WTC11 (cell line): ENCODE measurements at regions not wholly inside any gene's neighbourhood (a gene's known extent, or its start where the extent isn't known, plus 50 kb on each side); places are given as distances from the start of the nearest gene placed in this dataset.

Experiments
- ATAC-seq: fragments of 200-7000 bp; cut with Tn5 transposase; 2 replicates; pipeline ENCODE4 v1.10.0; 2021; ENCODE audit warnings: mild to moderate bottlenecking, moderate library complexity
- CTCF ChIA-PET: fragments of 300-600 bp; sonication (Branson Sonifier 250); formaldehyde crosslinking; loops from one replicate; lab custom pipeline; 2021; ENCODE audit warnings: antibody characterized with exemption; lab: Charles Lee
- POLR2A ChIA-PET: fragments of 350-600 bp; sonication (Branson Sonifier 250); formaldehyde crosslinking; loops from one replicate; lab custom pipeline; 2021; ENCODE audit warnings: antibody characterized with exemption; lab: Charles Lee
- DNase-seq: peaks from one replicate; pipeline ENCODE4 v3.0.0; 2021; ENCODE audit warnings: low spot score
- H3K27ac Mint-ChIP-seq: 2 replicates; pipeline ENCODE4 v1.8.0; 2021; ENCODE audit warnings: mixed read lengths
- H3K27me3 Mint-ChIP-seq: 2 replicates; pipeline ENCODE4 v1.8.0; 2021; ENCODE audit warnings: low read depth, mild to moderate bottlenecking, moderate library complexity, mixed read lengths
- H3K36me3 Mint-ChIP-seq: 2 replicates; pipeline ENCODE4 v1.8.0; 2021; ENCODE audit warnings: mixed read lengths
- H3K4me1 Mint-ChIP-seq: 2 replicates; pipeline ENCODE4 v1.8.0; 2022; ENCODE audit warnings: mixed read lengths
- H3K4me3 Mint-ChIP-seq: 2 replicates; pipeline ENCODE4 v1.8.0; 2021; ENCODE audit warnings: mild to moderate bottlenecking, moderate library complexity, mixed read lengths
- H3K9me3 Mint-ChIP-seq: 2 replicates; pipeline ENCODE4 v1.8.0; 2021; ENCODE audit warnings: mixed read lengths
- ARID4B ChIP-seq: sonication (generic); formaldehyde crosslinking; IDR thresholded peaks from 2 replicates; pipeline ENCODE4 v1.8.0; 2023; ENCODE audit warnings: missing genetic modification reagents, mild to moderate bottlenecking, borderline replicate concordance
- ATF1 ChIP-seq: sonication (generic); formaldehyde crosslinking; IDR thresholded peaks from 2 replicates; pipeline ENCODE4 v1.8.1; 2023; ENCODE audit warnings: mild to moderate bottlenecking, moderate library complexity, missing genetic modification reagents
- ATF3 ChIP-seq: sonication (generic); formaldehyde crosslinking; conservative IDR thresholded peaks from 2 replicates; pipeline ENCODE4 v1.8.1; 2022; ENCODE audit warnings: mild to moderate bottlenecking, missing genetic modification reagents
- CBFB ChIP-seq: sonication (generic); formaldehyde crosslinking; IDR thresholded peaks from 2 replicates; pipeline ENCODE4 v1.8.1; 2022; ENCODE audit warnings: mild to moderate bottlenecking, low read depth, missing genetic modification reagents
- CREB1 ChIP-seq: sonication (generic); formaldehyde crosslinking; IDR thresholded peaks from 2 replicates; pipeline ENCODE4 v1.8.0; 2023; ENCODE audit warnings: mild to moderate bottlenecking, missing genetic modification reagents
- ETV6 ChIP-seq: sonication (generic); formaldehyde crosslinking; IDR thresholded peaks from 2 replicates; pipeline ENCODE4 v1.8.1; 2022; ENCODE audit warnings: mild to moderate bottlenecking, missing genetic modification reagents
- JAZF1 ChIP-seq: fragments of 250-450 bp; sonication (Bioruptor Pico); IDR thresholded peaks from 2 replicates; pipeline ENCODE4 v1.9.0; 2021; ENCODE audit warnings: moderate library complexity, mild to moderate bottlenecking, inconsistent platforms
- JUN ChIP-seq: sonication (generic); formaldehyde crosslinking; IDR thresholded peaks from 2 replicates; pipeline ENCODE4 v1.8.0; 2023; ENCODE audit warnings: mild to moderate bottlenecking, missing genetic modification reagents
- MLX ChIP-seq: sonication (generic); formaldehyde crosslinking; IDR thresholded peaks from 2 replicates; pipeline ENCODE4 v1.8.1; 2023; ENCODE audit warnings: mild to moderate bottlenecking, missing genetic modification reagents, moderate library complexity
- MYBL2 ChIP-seq: sonication (generic); formaldehyde crosslinking; IDR thresholded peaks from 2 replicates; pipeline ENCODE4 v1.8.1; 2023; ENCODE audit warnings: mild to moderate bottlenecking, moderate library complexity, missing genetic modification reagents
- NFE2L1 ChIP-seq: sonication (generic); formaldehyde crosslinking; IDR thresholded peaks from 2 replicates; pipeline ENCODE4 v1.8.1; 2023; ENCODE audit warnings: missing genetic modification reagents
- NR1H2 ChIP-seq: sonication (generic); formaldehyde crosslinking; IDR thresholded peaks from 2 replicates; pipeline ENCODE4 v1.9.0; 2021; ENCODE audit warnings: mild to moderate bottlenecking, moderate library complexity, missing genetic modification reagents
- OVOL2 ChIP-seq: fragments of 250-450 bp; sonication (Bioruptor Pico); IDR thresholded peaks from 2 replicates; pipeline ENCODE4 v1.9.0; 2021; ENCODE audit warnings: mild to moderate bottlenecking, borderline replicate concordance
- PRDM15 ChIP-seq: sonication (generic); formaldehyde crosslinking; IDR thresholded peaks from 2 replicates; pipeline ENCODE4 v1.8.0; 2022; ENCODE audit warnings: missing genetic modification reagents
- SMAD4 ChIP-seq: sonication (generic); formaldehyde crosslinking; IDR thresholded peaks from 2 replicates; pipeline ENCODE4 v1.8.0; 2022; ENCODE audit warnings: mild to moderate bottlenecking, missing genetic modification reagents
- TP53 ChIP-seq: sonication (generic); formaldehyde crosslinking; IDR thresholded peaks from 2 replicates; pipeline ENCODE4 v1.8.1; 2023; ENCODE audit warnings: mild to moderate bottlenecking, missing genetic modification reagents
- ZBTB21 ChIP-seq: sonication (generic); formaldehyde crosslinking; IDR thresholded peaks from 2 replicates; pipeline ENCODE4 v1.8.1; 2023; ENCODE audit warnings: mild to moderate bottlenecking, missing genetic modification reagents, borderline replicate concordance
- ZNF423 ChIP-seq: fragments of 250-450 bp; sonication (Bioruptor Pico); IDR thresholded peaks from 2 replicates; pipeline ENCODE4 v2.1.2; 2022; ENCODE audit warnings: mild to moderate bottlenecking, moderate library complexity
- TF ChIP-seq, protein P1 (sequence below): sonication (generic); formaldehyde crosslinking; conservative IDR thresholded peaks from 2 replicates; pipeline ENCODE4 v1.8.1; 2023; ENCODE audit warnings: mild to moderate bottlenecking, low read depth, missing genetic modification reagents, moderate library complexity
- TF ChIP-seq, protein P2 (sequence below): sonication (generic); formaldehyde crosslinking; IDR thresholded peaks from 2 replicates; pipeline ENCODE4 v1.8.0; 2022; ENCODE audit warnings: mild to moderate bottlenecking, missing genetic modification reagents
- TF ChIP-seq, protein P3 (sequence below): sonication (generic); formaldehyde crosslinking; IDR thresholded peaks from 2 replicates; pipeline ENCODE4 v1.8.1; 2022; ENCODE audit warnings: mild to moderate bottlenecking, missing genetic modification reagents, moderate library complexity, borderline replicate concordance

DNA sequence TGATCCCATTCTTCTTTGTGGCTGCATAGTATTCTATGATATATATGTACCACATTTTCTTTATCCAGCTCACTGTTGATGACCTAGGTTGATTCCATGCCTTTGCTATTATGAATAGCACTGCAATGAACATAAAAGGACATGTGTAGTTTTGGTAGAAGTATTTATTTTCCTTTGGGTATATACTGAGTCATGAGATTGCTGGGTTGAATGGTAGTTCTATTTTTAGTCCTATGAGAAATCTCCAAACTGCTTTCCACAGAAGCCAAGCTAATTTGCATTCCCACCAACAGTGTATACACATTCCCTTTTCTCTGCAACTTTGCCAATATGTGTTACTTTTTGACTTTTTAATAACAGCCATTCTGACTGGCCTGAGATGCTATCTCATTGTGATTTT lies 278.3 kb downstream of the PCDH18 start:
- TF ChIP-seq TP53 = no peak
- no peak for TF ChIP-seq JAZF1 (CRISPR knock-in tag)
- TF ChIP-seq, protein P1, sequence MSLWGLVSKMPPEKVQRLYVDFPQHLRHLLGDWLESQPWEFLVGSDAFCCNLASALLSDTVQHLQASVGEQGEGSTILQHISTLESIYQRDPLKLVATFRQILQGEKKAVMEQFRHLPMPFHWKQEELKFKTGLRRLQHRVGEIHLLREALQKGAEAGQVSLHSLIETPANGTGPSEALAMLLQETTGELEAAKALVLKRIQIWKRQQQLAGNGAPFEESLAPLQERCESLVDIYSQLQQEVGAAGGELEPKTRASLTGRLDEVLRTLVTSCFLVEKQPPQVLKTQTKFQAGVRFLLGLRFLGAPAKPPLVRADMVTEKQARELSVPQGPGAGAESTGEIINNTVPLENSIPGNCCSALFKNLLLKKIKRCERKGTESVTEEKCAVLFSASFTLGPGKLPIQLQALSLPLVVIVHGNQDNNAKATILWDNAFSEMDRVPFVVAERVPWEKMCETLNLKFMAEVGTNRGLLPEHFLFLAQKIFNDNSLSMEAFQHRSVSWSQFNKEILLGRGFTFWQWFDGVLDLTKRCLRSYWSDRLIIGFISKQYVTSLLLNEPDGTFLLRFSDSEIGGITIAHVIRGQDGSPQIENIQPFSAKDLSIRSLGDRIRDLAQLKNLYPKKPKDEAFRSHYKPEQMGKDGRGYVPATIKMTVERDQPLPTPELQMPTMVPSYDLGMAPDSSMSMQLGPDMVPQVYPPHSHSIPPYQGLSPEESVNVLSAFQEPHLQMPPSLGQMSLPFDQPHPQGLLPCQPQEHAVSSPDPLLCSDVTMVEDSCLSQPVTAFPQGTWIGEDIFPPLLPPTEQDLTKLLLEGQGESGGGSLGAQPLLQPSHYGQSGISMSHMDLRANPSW = no peak
- no peak for TF ChIP-seq MLX (CRISPR knock-in tag)
- no peak for TF ChIP-seq JUN (CRISPR knock-in tag)
- TF ChIP-seq, protein P2, sequence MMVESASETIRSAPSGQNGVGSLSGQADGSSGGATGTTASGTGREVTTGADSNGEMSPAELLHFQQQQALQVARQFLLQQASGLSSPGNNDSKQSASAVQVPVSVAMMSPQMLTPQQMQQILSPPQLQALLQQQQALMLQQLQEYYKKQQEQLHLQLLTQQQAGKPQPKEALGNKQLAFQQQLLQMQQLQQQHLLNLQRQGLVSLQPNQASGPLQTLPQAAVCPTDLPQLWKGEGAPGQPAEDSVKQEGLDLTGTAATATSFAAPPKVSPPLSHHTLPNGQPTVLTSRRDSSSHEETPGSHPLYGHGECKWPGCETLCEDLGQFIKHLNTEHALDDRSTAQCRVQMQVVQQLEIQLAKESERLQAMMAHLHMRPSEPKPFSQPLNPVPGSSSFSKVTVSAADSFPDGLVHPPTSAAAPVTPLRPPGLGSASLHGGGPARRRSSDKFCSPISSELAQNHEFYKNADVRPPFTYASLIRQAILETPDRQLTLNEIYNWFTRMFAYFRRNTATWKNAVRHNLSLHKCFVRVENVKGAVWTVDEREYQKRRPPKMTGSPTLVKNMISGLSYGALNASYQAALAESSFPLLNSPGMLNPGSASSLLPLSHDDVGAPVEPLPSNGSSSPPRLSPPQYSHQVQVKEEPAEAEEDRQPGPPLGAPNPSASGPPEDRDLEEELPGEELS (CRISPR knock-in tag) = no peak
- no peak for TF ChIP-seq NFE2L1 (CRISPR knock-in tag)
- no peak for TF ChIP-seq SMAD4 (CRISPR knock-in tag)
- TF ChIP-seq MYBL2 (CRISPR knock-in tag) = no peak
- no peak for TF ChIP-seq ETV6
- no peak for TF ChIP-seq ZBTB21
- no peak for TF ChIP-seq NR1H2
- no peak for TF ChIP-seq ARID4B (CRISPR knock-in tag)
- TF ChIP-seq ZNF423 (CRISPR knock-in tag) = no peak
- TF ChIP-seq, protein P3, sequence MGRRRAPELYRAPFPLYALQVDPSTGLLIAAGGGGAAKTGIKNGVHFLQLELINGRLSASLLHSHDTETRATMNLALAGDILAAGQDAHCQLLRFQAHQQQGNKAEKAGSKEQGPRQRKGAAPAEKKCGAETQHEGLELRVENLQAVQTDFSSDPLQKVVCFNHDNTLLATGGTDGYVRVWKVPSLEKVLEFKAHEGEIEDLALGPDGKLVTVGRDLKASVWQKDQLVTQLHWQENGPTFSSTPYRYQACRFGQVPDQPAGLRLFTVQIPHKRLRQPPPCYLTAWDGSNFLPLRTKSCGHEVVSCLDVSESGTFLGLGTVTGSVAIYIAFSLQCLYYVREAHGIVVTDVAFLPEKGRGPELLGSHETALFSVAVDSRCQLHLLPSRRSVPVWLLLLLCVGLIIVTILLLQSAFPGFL (CRISPR knock-in tag) = no peak
- TF ChIP-seq ATF1 (CRISPR knock-in tag) = no peak
- H3K36me3 Mint-ChIP-seq = peaks cover 6% of the 10 kb centered on the region; the same call in 1 of the 2 replicates
- CTCF ChIA-PET = no interaction called here
- ATAC-seq (no peak), DNase-seq (no peak)
- POLR2A ChIA-PET = no interaction called here
- no peaks in the 10 kb centered on the region for H3K27me3 Mint-ChIP-seq
- H3K27ac Mint-ChIP-seq = no peak overlapping the region
- H3K4me1 Mint-ChIP-seq = no peaks in the 10 kb centered on the region
- no peak overlapping the region for H3K4me3 Mint-ChIP-seq
- H3K9me3 Mint-ChIP-seq = peaks cover 26% of the 10 kb centered on the region

DNA sequence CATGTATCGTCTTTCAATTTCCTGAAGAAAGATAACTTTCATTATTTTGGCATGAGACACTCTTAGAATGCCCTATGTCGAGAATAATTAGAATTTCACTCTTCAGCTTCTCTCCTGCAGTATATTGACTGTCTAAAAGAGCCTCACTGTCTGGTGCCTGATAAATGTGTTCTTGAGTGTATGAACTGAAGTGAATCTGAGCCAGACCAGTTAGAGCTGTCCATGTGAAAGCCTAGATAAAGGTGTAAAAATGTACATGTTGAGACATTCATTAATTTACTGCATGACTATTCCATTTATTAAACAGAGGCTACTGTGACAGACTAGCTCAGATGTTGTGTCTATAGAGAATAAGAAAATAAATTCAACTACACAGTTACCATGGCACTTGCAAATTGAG lies 283.2 kb downstream of the PCDH18 start:
- no peak for DNase-seq
- Mint-ChIP-seq H3K4me1 (peaks cover 8% of the 10 kb centered on the region), H3K27me3 (no peaks in the 10 kb centered on the region), H3K9me3 (peaks cover 5% of the 10 kb centered on the region; the same call in 1 of the 2 replicates), H3K4me3 (no peak overlapping the region), H3K36me3 (no peaks in the 10 kb centered on the region), H3K27ac (no peak overlapping the region)
- POLR2A ChIA-PET = no interaction called here
- CTCF ChIA-PET = no interaction called here
- no peak for ATAC-seq
- no peak for TF ChIP-seq SMAD4 (CRISPR knock-in tag)
- TF ChIP-seq MLX (CRISPR knock-in tag) = no peak
- TF ChIP-seq OVOL2 (CRISPR knock-in tag) = no peak
- no peak for TF ChIP-seq ATF3
- TF ChIP-seq CBFB (CRISPR knock-in tag) = no peak
- TF ChIP-seq CREB1 (CRISPR knock-in tag) = no peak
- TF ChIP-seq PRDM15 (CRISPR knock-in tag) = no peak
